Skeletal muscle tissue (tissue), 3 donors: ENCODE measurements at regions not wholly inside any gene's neighbourhood (a gene's known extent, or its start where the extent isn't known, plus 50 kb on each side); places are given as distances from the start of the nearest gene placed in this dataset.

Experiments
- H3K27ac ChIP-seq: one replicate; pipeline ENCODE4 v1.7.0; 2013; ENCODE audit warnings: mild to moderate bottlenecking, low read depth, low read length, inconsistent platforms
- H3K27me3 ChIP-seq, 3 donors: one replicate each; pipeline ENCODE4 v1.7.0; 2013; ENCODE audit warnings: low read length in 3 of 3; ENCODE audit not compliant: control insufficient read depth in 3 of 3, insufficient read depth in 3 of 3
- H3K36me3 ChIP-seq, 3 donors: one replicate each; pipeline ENCODE4 v1.7.0; 2013; ENCODE audit warnings: low read length in 3 of 3; ENCODE audit not compliant: control insufficient read depth in 3 of 3, insufficient read depth in 3 of 3
- H3K4me1 ChIP-seq, 3 donors: one replicate each; pipeline ENCODE4 v1.7.0; 2013; ENCODE audit warnings: low read length in 3 of 3, mild to moderate bottlenecking in 3 of 3; ENCODE audit not compliant: control insufficient read depth in 3 of 3, insufficient read depth in 3 of 3
- H3K4me3 ChIP-seq, 3 donors: one replicate each; pipeline ENCODE4 v1.7.0; 2013; ENCODE audit warnings: low read length in 3 of 3
- H3K9ac ChIP-seq, 3 donors: one replicate each; pipeline ENCODE4 v1.7.0; 2013; ENCODE audit warnings: low read length in 3 of 3, mild to moderate bottlenecking in 3 of 3, moderate library complexity in 2 of 3, low read depth in 1 of 3
- H3K9me3 ChIP-seq, 3 donors: one replicate each; pipeline ENCODE4 v1.7.0; 2013; ENCODE audit warnings: low read length in 3 of 3; ENCODE audit not compliant: control insufficient read depth in 3 of 3
- donor health status: Osteomylitis.

DNA sequence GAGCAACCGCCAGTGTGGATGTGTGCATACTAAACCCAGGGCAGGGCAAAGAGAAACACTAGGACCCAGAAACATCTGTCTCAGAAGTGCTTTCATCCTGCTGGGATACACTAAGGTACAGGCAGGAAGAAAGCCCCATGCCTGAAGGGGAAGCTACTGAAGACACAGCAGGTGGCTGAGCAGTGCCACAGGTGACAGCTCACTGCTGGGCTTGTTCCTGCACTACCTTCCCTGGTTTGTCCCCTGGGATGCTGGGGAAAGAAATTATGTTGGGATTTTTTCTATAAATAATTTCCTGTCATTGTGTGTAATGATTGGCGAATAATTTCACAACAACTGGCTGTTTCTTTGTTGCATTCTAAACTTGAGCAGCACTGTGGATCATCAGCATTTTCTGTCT lies 245.3 kb upstream of the RAB4A start:
- Histone ChIP-seq H3K27me3 (no peaks in the 10 kb centered on the region), H3K27ac (no peak overlapping the region), H3K4me1 (peaks cover 0 to 16% (median 4%) of the 10 kb centered on the region in 3 donors), H3K4me3 (no peak overlapping the region), H3K36me3 (no peaks in the 10 kb centered on the region), H3K9me3 (no peaks in the 10 kb centered on the region), H3K9ac (no peak overlapping the region)

DNA sequence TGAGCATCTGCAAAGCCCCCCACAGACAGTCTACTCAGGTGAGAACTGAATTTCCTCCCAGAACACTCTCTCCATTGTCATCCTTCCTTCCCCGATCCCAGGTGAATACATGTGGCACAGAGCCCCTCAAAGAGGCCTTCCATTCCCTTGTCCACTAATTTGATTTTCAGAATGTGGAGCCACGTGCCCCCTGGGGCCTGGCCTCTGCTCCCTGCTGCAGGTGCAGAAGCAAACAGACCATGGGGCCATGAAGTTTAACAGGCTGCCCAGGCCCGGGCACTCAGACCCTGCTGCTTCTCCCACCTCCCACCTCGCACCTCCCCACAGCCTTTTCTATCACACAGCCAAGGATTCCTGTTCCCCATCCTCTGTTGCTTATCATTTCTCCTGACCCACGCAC lies 243.8 kb upstream of the RAB4A start:
- Histone ChIP-seq H3K27me3 (peaks cover 0 to 3% (median 0%) of the 10 kb centered on the region in 3 donors), H3K4me1 (peaks cover 0 to 16% (median 4%) of the 10 kb centered on the region in 3 donors), H3K27ac (no peak overlapping the region), H3K36me3 (no peaks in the 10 kb centered on the region), H3K9ac (no peak overlapping the region), H3K9me3 (no peaks in the 10 kb centered on the region), H3K4me3 (no peak overlapping the region)

DNA sequence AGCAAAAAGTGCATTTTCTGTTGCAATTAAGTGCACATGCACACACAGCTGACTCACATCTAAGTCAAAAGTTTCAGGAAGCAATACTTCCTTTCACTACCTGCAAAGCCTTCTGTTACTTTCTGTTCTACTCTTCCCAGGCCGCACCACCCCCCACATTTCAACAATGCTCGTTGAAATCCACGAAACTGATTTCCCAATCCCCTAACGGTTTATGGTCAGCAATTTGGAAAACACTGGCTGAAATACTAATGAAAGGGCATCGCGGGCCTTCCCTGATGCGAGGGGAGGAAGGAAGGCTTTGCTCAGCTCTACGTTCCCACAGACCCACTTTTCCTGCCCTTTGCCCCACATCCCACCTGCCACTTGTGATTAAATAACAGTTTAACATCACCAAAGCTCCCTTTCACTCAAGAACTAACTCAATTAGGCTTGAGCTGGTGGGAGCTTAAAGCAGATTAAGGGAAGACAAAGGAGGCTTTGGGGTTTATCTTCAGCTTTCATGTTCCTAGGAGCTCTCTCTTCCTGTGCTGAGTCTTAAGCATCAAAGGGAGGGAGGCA lies 243.2 kb upstream of the RAB4A start:
- no peaks in the 10 kb centered on the region for H3K36me3 ChIP-seq
- H3K9ac ChIP-seq: no peak overlapping the region
- no peak overlapping the region for H3K4me3 ChIP-seq
- H3K4me1 ChIP-seq: peaks cover 0 to 16% (median 4%) of the 10 kb centered on the region in 3 donors
- H3K27ac ChIP-seq: no peak overlapping the region
- peaks cover 0 to 3% (median 0%) of the 10 kb centered on the region in 3 donors for H3K27me3 ChIP-seq
- no peaks in the 10 kb centered on the region for H3K9me3 ChIP-seq

DNA sequence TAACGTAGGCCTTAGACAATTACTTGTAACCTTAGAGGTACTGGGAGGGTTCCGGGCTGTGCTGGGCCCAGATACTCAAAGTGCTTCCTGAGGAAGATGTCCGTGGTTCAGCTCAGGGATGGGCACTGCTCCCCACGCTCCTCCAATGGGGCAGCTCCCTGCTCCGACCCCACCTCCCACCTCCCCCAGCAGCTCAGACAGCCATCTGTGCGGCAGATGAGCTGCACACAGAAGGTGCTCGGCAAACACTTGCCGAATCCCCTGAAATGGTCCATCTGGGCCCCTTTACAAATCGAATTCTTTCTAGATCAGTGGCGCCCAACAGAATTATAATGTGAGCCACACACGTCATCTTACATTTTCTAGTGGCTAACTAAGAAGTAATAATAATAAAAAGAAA lies 242.4 kb upstream of the RAB4A start:
- Histone ChIP-seq H3K27ac (no peak overlapping the region), H3K27me3 (peaks cover 0 to 3% (median 0%) of the 10 kb centered on the region in 3 donors), H3K36me3 (no peaks in the 10 kb centered on the region), H3K9ac (no peak overlapping the region), H3K4me1 (peaks cover 0 to 19% (median 4%) of the 10 kb centered on the region in 3 donors), H3K4me3 (no peak overlapping the region), H3K9me3 (no peaks in the 10 kb centered on the region)

DNA sequence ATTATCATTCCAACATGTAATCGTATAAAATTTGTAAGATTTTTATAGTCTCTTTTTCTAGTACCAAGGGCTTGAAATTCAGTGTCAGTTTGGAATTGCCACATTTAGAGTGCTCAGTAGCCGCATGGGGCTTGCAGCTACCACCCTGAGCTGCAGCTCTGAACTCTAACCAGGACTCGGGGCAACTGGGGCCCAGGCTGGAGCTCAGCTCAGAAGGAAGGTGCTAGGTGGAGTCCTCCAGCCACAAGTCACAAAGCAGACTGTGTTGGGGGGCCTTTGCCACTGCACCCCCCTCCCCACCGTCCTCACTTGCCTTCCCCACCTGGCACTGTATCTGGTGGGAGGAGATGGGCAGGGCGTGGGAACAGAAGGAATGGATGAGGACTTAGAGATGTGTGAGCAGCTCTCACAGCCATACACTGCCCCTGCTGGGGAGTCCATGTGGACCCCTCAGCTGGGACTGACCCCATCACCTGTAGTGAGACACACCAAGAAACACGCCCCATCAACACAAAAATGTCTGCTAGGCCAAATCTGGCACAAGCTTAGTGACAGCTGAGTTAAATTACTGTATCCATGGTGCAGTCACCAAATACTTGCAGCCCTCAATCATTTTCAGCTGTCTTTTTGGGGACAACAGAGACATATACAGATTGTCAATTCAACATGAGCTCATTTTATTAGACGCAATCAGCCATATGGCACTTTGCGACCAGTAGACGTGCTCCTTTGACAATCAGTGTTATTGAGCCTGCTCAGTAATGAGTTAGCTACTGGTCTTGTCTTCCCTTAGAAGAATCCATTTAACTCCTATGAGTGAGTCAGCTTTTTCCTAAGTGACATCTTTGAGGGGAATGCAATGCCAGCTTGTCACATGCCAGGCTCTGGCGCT lies 241.7 kb upstream of the RAB4A start:
- H3K4me1 ChIP-seq: peaks cover 0 to 15% (median 2%) of the 10 kb centered on the region in 3 donors
- H3K36me3 ChIP-seq: no peaks in the 10 kb centered on the region
- H3K27me3 ChIP-seq: peaks cover 0 to 3% (median 0%) of the 10 kb centered on the region in 3 donors

GRCh38 chr1:229029879-229030235 lies 241.1 kb upstream of the RAB4A start:
- H3K4me1 ChIP-seq: peaks cover 0 to 13% (median 2%) of the 10 kb centered on the region in 3 donors
- no peak overlapping the region for H3K9ac ChIP-seq
- no peak overlapping the region for H3K27ac ChIP-seq
- H3K27me3 ChIP-seq: peaks cover 0 to 3% (median 0%) of the 10 kb centered on the region in 3 donors
- no peak overlapping the region for H3K4me3 ChIP-seq
- no peaks in the 10 kb centered on the region for H3K9me3 ChIP-seq
- no peaks in the 10 kb centered on the region for H3K36me3 ChIP-seq

More for the DNA sequence above, 241.7 kb upstream of the RAB4A start:
- Histone ChIP-seq H3K9me3 (no peaks in the 10 kb centered on the region), H3K27ac (no peak overlapping the region), H3K4me3 (no peak overlapping the region), H3K9ac (no peak overlapping the region)

DNA sequence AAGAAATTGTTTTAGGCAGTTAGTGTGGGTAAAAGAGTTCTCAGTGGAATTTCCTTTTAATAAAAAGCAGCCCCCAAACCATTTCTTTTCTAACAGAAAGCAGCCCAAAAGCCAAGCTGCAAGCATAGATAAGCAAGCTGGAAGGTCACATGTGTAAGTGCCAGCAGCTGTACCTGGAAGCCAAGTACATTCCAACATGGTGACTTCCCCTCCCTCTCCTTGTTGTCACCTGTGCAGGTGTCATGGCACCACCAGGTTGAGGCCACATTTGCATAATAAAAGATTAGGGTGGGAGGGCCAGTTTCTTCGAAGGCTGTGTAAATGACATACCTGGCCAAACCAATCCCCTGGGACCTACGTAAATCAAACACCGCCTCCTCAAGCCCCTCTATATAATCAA lies 240.3 kb upstream of the RAB4A start:
- H3K27me3 ChIP-seq: peaks cover 0 to 3% (median 0%) of the 10 kb centered on the region in 3 donors
- no peaks in the 10 kb centered on the region for H3K9me3 ChIP-seq
- no peaks in the 10 kb centered on the region for H3K36me3 ChIP-seq
- no peak overlapping the region for H3K27ac ChIP-seq
- no peak overlapping the region for H3K9ac ChIP-seq
- H3K4me3 ChIP-seq: no peak overlapping the region
- H3K4me1 ChIP-seq: peaks cover 0 to 10% (median 2%) of the 10 kb centered on the region in 3 donors

- Histone ChIP-seq H3K27ac (no peak overlapping the region), H3K9me3 (no peaks in the 10 kb centered on the region), H3K4me3 (no peak overlapping the region), H3K36me3 (no peaks in the 10 kb centered on the region), H3K4me1 (peaks cover 0 to 10% (median 2%) of the 10 kb centered on the region in 3 donors), H3K27me3 (peaks cover 0 to 3% (median 0%) of the 10 kb centered on the region in 3 donors), H3K9ac (no peak overlapping the region)
Measured at GRCh38 chr1:229031061-229031460, 239.8 kb upstream of the RAB4A start.

DNA sequence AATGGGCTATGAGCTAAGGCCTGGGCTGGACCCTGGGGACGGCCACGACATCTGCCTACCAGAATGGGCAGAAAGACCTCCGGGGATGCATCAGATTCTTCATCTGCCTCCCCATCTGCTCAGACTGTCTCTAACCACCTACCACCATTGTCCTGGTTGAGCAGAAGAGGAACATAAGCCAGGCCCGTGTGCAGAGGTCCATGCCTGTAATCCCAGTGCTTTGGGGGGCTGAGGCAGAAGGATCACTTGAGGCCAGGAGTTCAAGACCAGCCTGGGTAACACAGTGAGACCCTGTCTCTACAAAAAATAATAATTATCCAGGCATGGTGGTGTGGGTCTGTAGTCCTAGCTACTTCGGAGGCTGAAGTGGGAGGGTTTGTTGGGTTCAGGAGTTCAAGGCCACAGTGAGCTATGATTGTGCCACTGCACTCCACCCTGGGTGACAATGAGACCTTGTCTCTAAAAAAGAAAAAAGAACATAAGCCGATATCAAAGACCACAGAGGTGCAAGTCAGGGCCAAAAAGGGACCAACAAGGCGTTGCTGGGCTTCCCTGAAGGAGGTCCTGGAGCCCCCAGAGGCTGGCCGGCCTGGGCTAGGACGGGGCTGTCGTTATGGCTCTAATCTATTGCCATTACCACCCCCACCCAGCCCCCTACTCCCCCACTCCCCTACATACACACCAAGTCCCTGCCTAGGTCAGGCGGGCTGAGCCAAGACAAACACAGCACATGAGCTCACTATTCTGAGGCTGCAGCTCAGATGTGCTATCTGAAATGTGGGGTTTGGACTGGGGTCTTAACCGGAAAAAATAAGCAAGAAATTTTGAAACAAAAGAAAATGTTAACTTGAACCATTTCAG lies 239.2 kb upstream of the RAB4A start:
- no peak overlapping the region for H3K27ac ChIP-seq
- no peaks in the 10 kb centered on the region for H3K9me3 ChIP-seq
- H3K36me3 ChIP-seq: no peaks in the 10 kb centered on the region
- no peak overlapping the region for H3K4me3 ChIP-seq
- H3K9ac ChIP-seq: no peak overlapping the region
- peaks cover 0 to 10% (median 2%) of the 10 kb centered on the region in 3 donors for H3K4me1 ChIP-seq
- H3K27me3 ChIP-seq: peaks cover 0 to 3% (median 0%) of the 10 kb centered on the region in 3 donors
